ENCODE measurements at regions not wholly inside any gene's neighbourhood (a gene's known extent, or its start where the extent isn't known, plus 50 kb on each side); places are given as distances from the start of the nearest gene placed in this dataset.
"Not testable (repeated sequence)": the region's sequence is repeated elsewhere in the genome, so short reads cannot be mapped to it uniquely, and the experiment has no call there.

DNA sequence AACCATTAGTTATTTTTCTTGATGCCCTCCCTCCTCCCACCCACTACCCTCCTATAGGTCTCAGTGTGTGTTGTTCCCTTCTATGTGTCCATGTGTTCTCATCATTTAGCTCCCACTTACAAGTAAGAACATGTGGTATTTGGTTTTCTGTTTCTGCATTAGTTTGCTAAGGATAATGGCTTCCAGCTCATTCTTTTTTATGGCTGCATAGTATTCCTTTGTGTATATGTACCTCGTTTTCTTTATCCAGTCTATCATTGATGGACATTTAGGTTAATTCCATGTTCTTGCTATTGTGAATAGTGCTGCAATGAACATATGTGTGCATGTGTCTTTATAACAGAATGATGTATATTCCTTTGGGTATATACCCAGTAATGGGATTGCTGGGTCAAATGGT, 135.1 kb upstream of the PJA2 start:
- TF ChIP-seq, protein P1, sequence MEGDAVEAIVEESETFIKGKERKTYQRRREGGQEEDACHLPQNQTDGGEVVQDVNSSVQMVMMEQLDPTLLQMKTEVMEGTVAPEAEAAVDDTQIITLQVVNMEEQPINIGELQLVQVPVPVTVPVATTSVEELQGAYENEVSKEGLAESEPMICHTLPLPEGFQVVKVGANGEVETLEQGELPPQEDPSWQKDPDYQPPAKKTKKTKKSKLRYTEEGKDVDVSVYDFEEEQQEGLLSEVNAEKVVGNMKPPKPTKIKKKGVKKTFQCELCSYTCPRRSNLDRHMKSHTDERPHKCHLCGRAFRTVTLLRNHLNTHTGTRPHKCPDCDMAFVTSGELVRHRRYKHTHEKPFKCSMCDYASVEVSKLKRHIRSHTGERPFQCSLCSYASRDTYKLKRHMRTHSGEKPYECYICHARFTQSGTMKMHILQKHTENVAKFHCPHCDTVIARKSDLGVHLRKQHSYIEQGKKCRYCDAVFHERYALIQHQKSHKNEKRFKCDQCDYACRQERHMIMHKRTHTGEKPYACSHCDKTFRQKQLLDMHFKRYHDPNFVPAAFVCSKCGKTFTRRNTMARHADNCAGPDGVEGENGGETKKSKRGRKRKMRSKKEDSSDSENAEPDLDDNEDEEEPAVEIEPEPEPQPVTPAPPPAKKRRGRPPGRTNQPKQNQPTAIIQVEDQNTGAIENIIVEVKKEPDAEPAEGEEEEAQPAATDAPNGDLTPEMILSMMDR (IDR thresholded peaks at IDR 0.05 in 2 of 3, conservative IDR thresholded peaks at IDR 0.05 in 1 of 3; ENCODE audit: borderline replicate concordance in 1 of 3, insufficient read depth in 1 of 3, low read depth in 2 of 3, low read length in 2 of 3), result not testable (repeated sequence)
- TF ChIP-seq, protein P2, sequence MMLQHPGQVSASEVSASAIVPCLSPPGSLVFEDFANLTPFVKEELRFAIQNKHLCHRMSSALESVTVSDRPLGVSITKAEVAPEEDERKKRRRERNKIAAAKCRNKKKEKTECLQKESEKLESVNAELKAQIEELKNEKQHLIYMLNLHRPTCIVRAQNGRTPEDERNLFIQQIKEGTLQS (IDR thresholded peaks at IDR 0.05), result not testable (repeated sequence)
- TF ChIP-seq YY1 (IDR thresholded peaks at IDR 0.05; ENCODE audit: extremely low read depth, insufficient replicate concordance, low read depth, low read length); ZNF274 (IDR thresholded peaks at IDR 0.05; ENCODE audit: low read depth, low read length); POLR2A (IDR thresholded peaks at IDR 0.05; ENCODE audit: borderline replicate concordance, extremely low read depth, insufficient read depth, insufficient read length): not testable (repeated sequence)

All from HCT116 (cell line).